Endothelial cell (in vitro differentiated cells): ENCODE measurements at regions not wholly inside any gene's neighbourhood (a gene's known extent, or its start where the extent isn't known, plus 50 kb on each side); places are given as distances from the start of the nearest gene placed in this dataset.

Experiments used
- DNase-seq: peaks from one replicate; pipeline ENCODE4 v3.0.0; 2021; ENCODE audit warnings: low spot score
- H3K27ac Mint-ChIP-seq: one replicate; pipeline ENCODE4 v1.8.0; 2021; ENCODE audit warnings: mixed read lengths, inconsistent platforms; ENCODE audit not compliant: unreplicated experiment
- H3K27me3 Mint-ChIP-seq: one replicate; pipeline ENCODE4 v1.8.0; 2021; ENCODE audit warnings: mild to moderate bottlenecking, moderate library complexity, mixed read lengths, inconsistent platforms; ENCODE audit not compliant: unreplicated experiment
- H3K36me3 Mint-ChIP-seq: one replicate; pipeline ENCODE4 v1.8.0; 2021; ENCODE audit warnings: mild to moderate bottlenecking, low read depth, mixed read lengths, inconsistent platforms; ENCODE audit not compliant: unreplicated experiment
- H3K4me1 Mint-ChIP-seq: one replicate; pipeline ENCODE4 v1.8.0; 2021; ENCODE audit warnings: mild to moderate bottlenecking, mixed read lengths, inconsistent platforms; ENCODE audit not compliant: unreplicated experiment
- H3K4me3 Mint-ChIP-seq: one replicate; pipeline ENCODE4 v1.8.0; 2021; ENCODE audit warnings: mild to moderate bottlenecking, mixed read lengths, inconsistent platforms; ENCODE audit not compliant: unreplicated experiment
- H3K9me3 Mint-ChIP-seq: one replicate; pipeline ENCODE4 v1.8.0; 2021; ENCODE audit warnings: mixed read lengths, inconsistent platforms; ENCODE audit not compliant: unreplicated experiment
- CTCF ChIP-seq: fragments of 200-600 bp; sonication (generic); IDR thresholded peaks from one replicate; pipeline ENCODE4 v1.5.0; 2021; ENCODE audit warnings: antibody characterized with exemption; ENCODE audit not compliant: unreplicated experiment

- Mint-ChIP-seq H3K27me3 (peaks cover 4% of the 10 kb centered on the region), H3K9me3 (no peaks in the 10 kb centered on the region), H3K36me3 (no peaks in the 10 kb centered on the region), H3K4me3 (no peak overlapping the region), H3K4me1 (no peaks in the 10 kb centered on the region), H3K27ac (no peak overlapping the region)
- no peak for DNase-seq
- TF ChIP-seq CTCF = no peak
These were observed 136.9 kb downstream of the SCARB1 start for GRCh38 chr12:124726596-124727263.

DNA sequence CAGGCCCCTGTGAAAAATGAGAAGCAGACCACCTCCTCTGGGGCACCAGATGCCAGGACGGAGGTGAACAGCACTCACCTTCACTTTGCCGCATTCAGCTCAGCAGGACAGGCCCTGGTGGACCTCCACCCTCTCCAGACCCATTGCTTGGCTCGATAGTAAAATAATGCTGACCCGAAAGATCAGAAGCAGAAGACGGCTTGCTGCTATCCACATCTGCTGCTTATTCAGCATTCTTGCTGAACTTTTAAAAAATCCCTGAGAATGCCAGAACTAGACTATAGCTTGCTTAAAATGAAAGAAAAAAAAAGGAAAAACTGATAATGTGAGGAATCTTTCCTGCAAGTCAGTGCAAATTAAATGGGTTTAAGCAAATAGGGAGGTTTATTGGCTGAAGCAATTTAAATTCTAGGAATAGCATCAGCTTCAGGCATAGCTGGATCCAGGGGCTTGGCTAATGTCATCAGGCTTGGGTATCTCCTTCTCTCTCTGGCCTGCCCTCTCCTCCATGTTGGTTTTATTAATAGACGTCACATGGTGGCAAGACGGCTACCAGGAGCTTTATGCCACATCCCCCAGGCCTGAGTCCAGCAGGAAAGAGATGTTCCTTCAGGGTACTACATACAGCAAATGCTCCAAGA is 137.9 kb downstream of the SCARB1 start:
- H3K27me3 Mint-ChIP-seq = peaks cover 3% of the 10 kb centered on the region
- H3K36me3 Mint-ChIP-seq = no peaks in the 10 kb centered on the region

DNA sequence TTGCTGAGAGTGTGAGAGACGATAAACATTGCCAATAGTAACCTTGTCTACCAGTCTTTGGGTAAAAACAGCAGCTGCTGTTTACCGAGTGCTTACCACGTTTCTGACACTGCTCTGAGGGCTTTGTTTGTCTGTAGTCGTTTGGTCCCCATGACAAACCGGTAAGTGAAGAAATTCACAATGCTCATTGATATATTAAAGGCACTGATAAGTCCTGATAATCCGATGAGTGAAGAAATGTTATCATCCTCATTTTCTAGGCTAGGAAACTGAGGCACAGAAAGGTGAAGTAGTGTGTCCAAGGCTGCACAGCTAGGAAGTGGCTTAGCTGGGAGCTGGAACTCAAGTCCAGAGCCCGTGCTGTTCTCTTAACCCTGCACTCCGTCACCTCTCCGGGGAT is 138.6 kb downstream of the SCARB1 start:
- H3K27me3 Mint-ChIP-seq = peaks cover 5% of the 10 kb centered on the region
- no peaks in the 10 kb centered on the region for H3K4me1 Mint-ChIP-seq
- H3K27ac Mint-ChIP-seq = no peak overlapping the region
- H3K36me3 Mint-ChIP-seq = no peaks in the 10 kb centered on the region
- no peak for TF ChIP-seq CTCF
- no peak overlapping the region for H3K4me3 Mint-ChIP-seq
- no peak for DNase-seq
- H3K9me3 Mint-ChIP-seq = no peaks in the 10 kb centered on the region

More for the DNA sequence above, 137.9 kb downstream of the SCARB1 start:
- Mint-ChIP-seq H3K4me1 (no peaks in the 10 kb centered on the region), H3K4me3 (no peak overlapping the region), H3K9me3 (no peaks in the 10 kb centered on the region), H3K27ac (no peak overlapping the region)
- no peak for DNase-seq
- TF ChIP-seq CTCF = no peak

GRCh38 chr12:124722878-124723277 is 140.8 kb downstream of the SCARB1 start:
- Mint-ChIP-seq H3K4me1 (no peaks in the 10 kb centered on the region), H3K4me3 (no peak overlapping the region), H3K27me3 (peaks cover 9% of the 10 kb centered on the region), H3K27ac (no peak overlapping the region), H3K9me3 (no peaks in the 10 kb centered on the region), H3K36me3 (no peaks in the 10 kb centered on the region)
- no peak for TF ChIP-seq CTCF
- DNase-seq = no peak

GRCh38 chr12:124721501-124722162 is 142.0 kb downstream of the SCARB1 start:
- Mint-ChIP-seq H3K27me3 (peaks cover 10% of the 10 kb centered on the region), H3K36me3 (no peaks in the 10 kb centered on the region), H3K4me3 (no peak overlapping the region), H3K4me1 (peaks cover under 1% of the 10 kb centered on the region), H3K9me3 (no peaks in the 10 kb centered on the region), H3K27ac (no peak overlapping the region)
- no peak for DNase-seq
- TF ChIP-seq CTCF = no peak
